T-helper 2 cell treated with Interferon-gamma antibody and Interleukin-4, amounts not matched to agents 100 ng/mL and 5 ng/mL, for 36 hours (primary cell): ENCODE measurements at regions not wholly inside any gene's neighbourhood (a gene's known extent, or its start where the extent isn't known, plus 50 kb on each side); places are given as distances from the start of the nearest gene placed in this dataset.

ENCODE experiments used
- intact Hi-C: fragments of 100-400 bp; cut with micrococcal nuclease; formaldehyde crosslinking; loops from one replicate; pipeline ENCODE4 v1.15.1; 2023

GRCh38 chr7:155360495-155361345 lies 63.0 kb downstream of the INSIG1 start:
- intact Hi-C loops: no loop called here

GRCh38 chr7:155361346-155361680 lies 63.6 kb downstream of the INSIG1 start:
- intact Hi-C loops: no loop called here

GRCh38 chr7:155361947-155362346 lies 64.3 kb downstream of the INSIG1 start:
- intact Hi-C loops: no loop called here

- intact Hi-C loops: no loop called here
Measured at GRCh38 chr7:155362380-155363145, 64.9 kb downstream of the INSIG1 start.

GRCh38 chr7:155363146-155363539 lies 65.5 kb downstream of the INSIG1 start:
- intact Hi-C loops: no loop called here

- intact Hi-C loops: no loop called here
Measured at GRCh38 chr7:155363852-155364600, 66.3 kb downstream of the INSIG1 start.

- intact Hi-C loops: no loop called here
Measured at GRCh38 chr7:155365146-155365874, 67.6 kb downstream of the INSIG1 start.

- intact Hi-C loops: no loop called here
Measured at GRCh38 chr7:155368894-155369600, 71.4 kb downstream of the INSIG1 start.

- intact Hi-C loops: loop anchor here (5.0 kb wide), 1 partner anchor 1648 kb away; no protein-coding TSS in a partner anchor
Measured at GRCh38 chr7:155369766-155370165, 72.1 kb downstream of the INSIG1 start.

- intact Hi-C loops: loop anchor here (5.0 kb wide), 1 partner anchor 1646 kb away; no protein-coding TSS in a partner anchor
Measured at GRCh38 chr7:155371331-155371883, 73.7 kb downstream of the INSIG1 start.

- intact Hi-C loops: loop anchor here (5.0 kb wide), 1 partner anchor 1645 kb away; no protein-coding TSS in a partner anchor
Measured at GRCh38 chr7:155371884-155372781, 74.5 kb downstream of the INSIG1 start.

GRCh38 chr7:155372782-155373358 lies 75.2 kb downstream of the INSIG1 start:
- intact Hi-C loops: loop anchor here (5.0 kb wide), 1 partner anchor 1644 kb away; no protein-coding TSS in a partner anchor

- intact Hi-C loops: loop anchor here (2.0 to 5.0 kb wide), 2 partner anchors 85 to 1644 kb away; partner anchors contain the start of gene EN2
Measured at GRCh38 chr7:155373359-155374273, 75.9 kb downstream of the INSIG1 start.

- intact Hi-C loops: loop anchor here (2.0 to 5.0 kb wide), 4 partner anchors 84 to 1643 kb away; partner anchors contain the start of gene EN2
Measured at GRCh38 chr7:155374276-155375252, 76.9 kb downstream of the INSIG1 start.

- intact Hi-C loops: loop anchor here (2.0 to 5.0 kb wide), 3 partner anchors 83 to 432 kb away; partner anchors contain the start of gene EN2
Measured at GRCh38 chr7:155375337-155376277, 77.9 kb downstream of the INSIG1 start.
